Type B pancreatic cell (in vitro differentiated cells): ENCODE measurements at regions not wholly inside any gene's neighbourhood (a gene's known extent, or its start where the extent isn't known, plus 50 kb on each side); places are given as distances from the start of the nearest gene placed in this dataset.

ENCODE experiments used
- DNase-seq: peaks from one replicate; pipeline ENCODE4 v3.0.0; 2021; ENCODE audit warnings: mixed read lengths; ENCODE audit not compliant: unreplicated experiment; ENCODE audit errors: extremely low spot score
- H3K27ac Mint-ChIP-seq: 2 replicates; pipeline ENCODE4 v1.8.0; 2021; ENCODE audit warnings: mild to moderate bottlenecking, mixed read lengths
- H3K27me3 Mint-ChIP-seq: 2 replicates; pipeline ENCODE4 v1.8.0; 2021; ENCODE audit warnings: mixed read lengths
- H3K36me3 Mint-ChIP-seq: 2 replicates; pipeline ENCODE4 v1.8.0; 2021; ENCODE audit warnings: mixed read lengths
- H3K4me1 Mint-ChIP-seq: one replicate; pipeline ENCODE4 v1.8.0; 2021; ENCODE audit warnings: mixed read lengths; ENCODE audit not compliant: unreplicated experiment
- H3K4me3 Mint-ChIP-seq: 2 replicates; pipeline ENCODE4 v1.8.0; 2021; ENCODE audit warnings: mild to moderate bottlenecking, mixed read lengths
- H3K9me3 Mint-ChIP-seq: 2 replicates; pipeline ENCODE4 v1.8.0; 2021; ENCODE audit warnings: mixed read lengths
- CTCF ChIP-seq: fragments of 200-600 bp; sonication (generic); conservative IDR thresholded peaks from 2 replicates; pipeline ENCODE4 v1.5.0; 2021; ENCODE audit warnings: antibody characterized with exemption, mild to moderate bottlenecking

- no peak for TF ChIP-seq CTCF
- H3K27me3 Mint-ChIP-seq = no peaks in the 10 kb centered on the region
- DNase-seq = no peak
- H3K4me1 Mint-ChIP-seq = no peaks in the 10 kb centered on the region
- no peaks in the 10 kb centered on the region for H3K9me3 Mint-ChIP-seq
- no peak overlapping the region for H3K27ac Mint-ChIP-seq
- no peaks in the 10 kb centered on the region for H3K36me3 Mint-ChIP-seq
- H3K4me3 Mint-ChIP-seq = no peak overlapping the region
These were observed 487.7 kb upstream of the NOVA1 start for GRCh38 chr14:27085500-27085899.

- H3K4me3 Mint-ChIP-seq = no peak overlapping the region
- no peak overlapping the region for H3K27ac Mint-ChIP-seq
- no peak for DNase-seq
- no peaks in the 10 kb centered on the region for H3K36me3 Mint-ChIP-seq
- TF ChIP-seq CTCF = no peak
- no peaks in the 10 kb centered on the region for H3K27me3 Mint-ChIP-seq
- H3K9me3 Mint-ChIP-seq = no peaks in the 10 kb centered on the region
- no peaks in the 10 kb centered on the region for H3K4me1 Mint-ChIP-seq
These were observed 492.9 kb upstream of the NOVA1 start for GRCh38 chr14:27090716-27091115.

- Mint-ChIP-seq H3K27ac (no peak overlapping the region), H3K36me3 (no peaks in the 10 kb centered on the region), H3K27me3 (no peaks in the 10 kb centered on the region), H3K4me1 (no peaks in the 10 kb centered on the region), H3K4me3 (no peak overlapping the region), H3K9me3 (no peaks in the 10 kb centered on the region)
- TF ChIP-seq CTCF = no peak
- no peak for DNase-seq
These were observed 494.1 kb upstream of the NOVA1 start for GRCh38 chr14:27091973-27092372.

- Mint-ChIP-seq H3K27ac (no peak overlapping the region), H3K4me1 (no peaks in the 10 kb centered on the region), H3K36me3 (no peaks in the 10 kb centered on the region), H3K9me3 (no peaks in the 10 kb centered on the region), H3K27me3 (peaks cover 2% of the 10 kb centered on the region), H3K4me3 (no peak overlapping the region)
- DNase-seq = no peak
- TF ChIP-seq CTCF = no peak
These were observed 498.3 kb upstream of the NOVA1 start for GRCh38 chr14:27096091-27096490.

- TF ChIP-seq CTCF = no peak
- no peak for DNase-seq
- Mint-ChIP-seq H3K9me3 (no peaks in the 10 kb centered on the region), H3K4me1 (no peaks in the 10 kb centered on the region), H3K36me3 (no peaks in the 10 kb centered on the region), H3K27ac (no peak overlapping the region), H3K27me3 (peaks cover 2% of the 10 kb centered on the region), H3K4me3 (no peak overlapping the region)
These were observed 500.6 kb upstream of the NOVA1 start for GRCh38 chr14:27098451-27098850.

- TF ChIP-seq CTCF = no peak
- H3K9me3 Mint-ChIP-seq = no peaks in the 10 kb centered on the region
- no peak overlapping the region for H3K4me3 Mint-ChIP-seq
- no peak for DNase-seq
- no peaks in the 10 kb centered on the region for H3K36me3 Mint-ChIP-seq
- H3K27me3 Mint-ChIP-seq = no peaks in the 10 kb centered on the region
- no peaks in the 10 kb centered on the region for H3K4me1 Mint-ChIP-seq
- H3K27ac Mint-ChIP-seq = no peak overlapping the region
These were observed 516.3 kb upstream of the NOVA1 start for GRCh38 chr14:27114180-27114579.
